Pulmonary artery endothelial cell (primary cell): ENCODE measurements at regions not wholly inside any gene's neighbourhood (a gene's known extent, or its start where the extent isn't known, plus 50 kb on each side); places are given as distances from the start of the nearest gene placed in this dataset.

Experiments
- DNase-seq: peaks from one replicate; pipeline ENCODE4 v3.0.0-alpha.2; 2011; ENCODE audit warnings: low read depth, low spot score

DNA sequence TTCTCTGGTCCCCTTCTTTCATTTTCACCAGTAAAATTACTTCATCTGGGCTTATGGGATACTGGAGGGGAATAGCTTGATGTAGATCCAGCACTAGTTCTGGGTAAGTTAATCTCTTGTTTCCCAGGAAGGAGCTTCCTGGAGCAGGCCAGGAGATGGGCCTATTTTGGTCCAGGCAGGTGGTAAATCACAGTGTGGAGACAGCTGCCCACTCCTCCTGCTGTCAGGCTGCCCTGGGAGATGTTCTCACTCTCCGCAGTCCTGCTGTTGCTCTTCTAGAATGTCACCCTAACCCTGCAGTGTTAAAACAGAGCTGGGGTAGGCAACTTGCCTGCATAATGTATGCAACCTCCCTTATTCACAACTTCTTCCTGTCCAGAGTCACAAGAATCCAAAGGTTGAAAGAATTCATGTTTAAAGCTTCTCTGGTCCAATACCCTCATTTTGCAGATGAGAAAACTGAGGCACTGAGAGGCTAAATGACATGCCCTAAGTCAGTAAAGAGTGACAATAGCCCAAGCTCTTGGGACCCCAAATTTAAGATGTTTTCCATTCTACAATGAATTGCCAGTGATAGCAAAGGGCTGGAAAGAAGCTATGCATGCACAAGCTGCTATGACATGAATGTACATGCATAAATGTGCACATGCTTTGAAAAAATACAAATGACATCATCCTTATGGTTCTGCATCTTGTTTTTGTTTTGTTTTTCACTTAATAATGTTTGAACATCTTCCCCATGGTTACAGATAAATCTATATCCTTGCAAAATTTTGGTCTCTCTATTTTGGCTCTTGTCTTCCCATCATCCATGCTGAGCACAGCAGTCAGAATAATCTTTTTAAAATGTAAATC is 71.8 kb upstream of the ADRA1B start:
- no peak for DNase-seq

DNA sequence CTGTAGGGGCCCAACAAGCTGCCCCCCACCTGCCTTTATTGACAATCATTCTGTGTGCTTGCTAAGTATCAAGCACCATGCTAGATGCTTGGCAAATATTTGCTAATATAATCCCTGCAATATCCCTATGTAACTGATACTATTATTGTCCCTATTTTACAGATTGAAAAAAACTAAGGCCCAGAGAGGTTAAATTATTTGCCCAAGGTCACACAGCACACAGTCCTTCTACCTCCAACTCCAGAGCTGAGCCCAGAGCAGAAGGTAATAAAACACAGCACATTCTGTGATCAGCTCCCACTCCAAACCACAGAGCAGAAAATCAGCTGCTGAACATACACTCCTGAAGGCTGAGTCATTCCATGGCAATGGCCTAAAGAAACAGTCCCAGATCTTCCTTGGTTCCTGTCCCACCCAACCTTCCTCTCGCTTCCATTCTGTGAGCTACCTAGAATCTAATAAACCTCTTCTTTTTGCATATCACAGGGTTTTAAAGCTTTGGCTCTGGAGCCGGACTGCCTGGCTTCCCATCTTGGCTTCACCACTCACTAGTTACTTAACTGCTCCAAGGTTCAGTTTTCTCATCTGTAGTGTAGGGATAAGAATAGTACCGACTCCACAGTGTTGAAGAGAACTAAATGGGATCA is 66.7 kb upstream of the ADRA1B start:
- no peak for DNase-seq

- DNase-seq = no peak
Measured at GRCh38 chr5:159850160-159850559, 66.1 kb upstream of the ADRA1B start.

DNA sequence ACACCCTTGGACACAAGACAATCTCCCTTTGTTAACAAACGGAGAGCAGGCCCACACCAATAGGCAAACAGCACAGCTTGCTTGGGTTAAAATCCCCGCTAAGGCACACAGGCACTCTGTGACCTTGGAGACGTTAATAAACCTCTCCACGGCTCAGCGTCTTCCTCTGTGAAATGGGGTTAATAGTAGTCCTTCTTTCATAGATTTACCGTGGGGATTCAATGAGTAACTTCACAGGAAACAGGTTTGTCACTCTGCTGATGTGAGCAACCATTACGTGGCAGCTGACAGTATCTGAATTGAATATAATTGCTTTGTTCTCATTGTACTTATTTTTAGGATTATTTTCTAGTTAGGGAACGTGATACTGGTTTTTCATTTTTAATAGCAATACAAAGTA is 65.2 kb upstream of the ADRA1B start:
- no peak for DNase-seq

DNA sequence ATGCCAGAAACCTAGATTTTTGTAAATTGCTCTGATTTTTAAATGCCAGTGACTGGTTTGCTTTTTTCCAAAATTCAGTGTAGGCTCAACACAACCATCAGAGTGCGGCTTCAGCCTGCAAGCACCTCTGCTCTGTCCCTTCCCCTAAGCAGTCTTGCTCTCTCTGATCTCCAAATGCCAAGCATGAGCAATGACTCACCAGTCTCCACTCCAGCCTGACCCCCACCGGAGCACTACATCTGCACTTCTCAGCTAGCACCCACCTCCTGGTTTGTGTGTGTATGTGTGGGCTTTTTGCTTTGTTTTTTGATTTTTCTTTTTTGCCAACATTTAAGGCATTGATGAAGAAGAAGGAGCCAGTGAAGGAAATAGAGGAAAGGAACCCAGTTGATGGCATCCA is 61.4 kb upstream of the ADRA1B start:
- DNase-seq = no peak

GRCh38 chr5:159855476-159856191 is 60.6 kb upstream of the ADRA1B start:
- DNase-seq = no peak

GRCh38 chr5:159858871-159859270 is 57.4 kb upstream of the ADRA1B start:
- no peak for DNase-seq

GRCh38 chr5:159861086-159861485 is 55.2 kb upstream of the ADRA1B start:
- no peak for DNase-seq

DNA sequence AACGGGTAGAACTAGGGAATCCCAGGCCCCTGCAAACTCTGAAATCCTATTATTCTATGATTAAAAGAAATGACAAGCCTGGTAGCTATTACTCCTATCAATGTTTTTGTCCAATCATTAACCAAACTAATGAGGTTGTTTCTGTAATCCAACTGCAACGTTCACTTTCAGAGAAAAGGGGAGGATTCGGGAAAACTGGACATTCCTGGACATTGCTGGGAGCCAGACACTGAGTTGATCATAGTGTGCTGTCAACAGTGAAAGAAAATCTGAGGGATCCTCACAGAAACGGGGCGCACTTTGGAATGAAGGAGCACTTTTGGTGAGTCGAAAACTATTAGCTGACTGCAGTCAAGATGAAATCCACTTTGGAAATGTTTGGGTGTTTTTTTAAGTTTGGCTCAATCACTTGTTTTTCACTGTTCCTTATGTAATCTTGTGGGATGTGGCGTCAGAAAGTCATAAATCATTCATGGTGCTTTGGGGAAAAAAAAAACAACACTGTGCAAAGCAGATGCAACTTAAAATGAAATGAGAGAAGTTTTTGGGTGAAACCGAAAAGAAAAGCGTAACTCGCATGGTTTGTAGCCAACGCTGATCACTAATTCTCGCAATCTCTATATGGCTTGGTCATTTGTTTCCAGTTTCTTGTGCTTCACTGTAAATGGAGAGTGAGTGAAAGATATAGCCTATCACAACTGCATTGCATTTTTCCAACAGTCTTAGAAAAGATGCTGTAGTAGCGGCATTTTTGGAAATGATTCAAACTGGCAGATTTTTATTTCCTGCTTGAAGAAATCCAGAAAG is 51.2 kb upstream of the ADRA1B start:
- no peak for DNase-seq

DNA sequence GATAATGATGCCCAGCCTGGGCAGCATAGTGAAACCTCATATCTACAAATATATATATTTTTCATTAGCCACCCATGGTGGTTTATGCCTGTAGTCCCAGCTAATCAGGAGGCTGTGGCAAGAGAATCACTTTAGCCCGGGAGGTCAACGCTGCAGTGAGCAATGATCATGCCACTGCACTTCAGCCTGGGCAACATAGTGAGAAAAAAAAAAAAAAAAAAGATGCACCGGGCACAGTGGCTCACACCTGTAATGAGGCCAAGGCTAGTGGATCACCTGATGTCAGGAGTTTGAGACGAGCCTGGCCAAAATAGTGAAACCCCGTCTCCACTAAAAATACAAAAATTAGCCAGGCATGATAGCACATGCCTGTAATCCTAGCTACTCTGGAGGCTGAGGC is 50.2 kb upstream of the ADRA1B start:
- no peak for DNase-seq
